H1 (cell line): ENCODE measurements at regions not wholly inside any gene's neighbourhood (a gene's known extent, or its start where the extent isn't known, plus 50 kb on each side); places are given as distances from the start of the nearest gene placed in this dataset.

ENCODE experiments used
- CTCF ChIA-PET: fragments of 300-600 bp; sonication (Branson Sonifier 250); formaldehyde crosslinking; loops from one replicate; lab custom pipeline; 2021; ENCODE audit not compliant: partially characterized antibody; lab: Charles Lee
- POLR2A ChIA-PET: fragments of 300-600 bp; sonication (Branson Sonifier 250); formaldehyde crosslinking; loops from one replicate; lab custom pipeline; 2021; ENCODE audit warnings: inconsistent platforms; ENCODE audit not compliant: partially characterized antibody; lab: Charles Lee
- DNase-seq, 2 experiments: peaks; one replicate each; pipeline versions ENCODE4 v3.0.0 to v3.0.0-alpha.2; 2010 to 2022; ENCODE audit warnings: low spot score in 2 of 2, low read depth in 1 of 2, mixed read lengths in 1 of 2
- FAIRE-seq: peaks from 2 replicates; lab custom pipeline; 2011; peaks lifted over from hg19 to GRCh38; lab: Jason Lieb, UNC
- H2AFZ ChIP-seq: 2 replicates; pipeline ENCODE4 v1.8.1; 2012; ENCODE audit warnings: low read length, inconsistent platforms
- H2AK5ac ChIP-seq: 2 replicates; pipeline ENCODE4 v1.6.1; 2013; ENCODE audit warnings: low read depth, low read length
- H2BK120ac ChIP-seq: replicated peaks from 2 replicates; pipeline ENCODE3; 2013; ENCODE audit warnings: low read depth, low read length, inconsistent platforms
- H2BK12ac ChIP-seq: 2 replicates; pipeline ENCODE4 v1.6.1; 2013; ENCODE audit warnings: low read depth, low read length
- H2BK15ac ChIP-seq: 2 replicates; pipeline ENCODE4 v1.6.1; 2013; ENCODE audit warnings: low read length
- H2BK20ac ChIP-seq: 2 replicates; pipeline ENCODE4 v1.6.1; 2013; ENCODE audit warnings: low read length
- H2BK5ac ChIP-seq: 2 replicates; pipeline ENCODE4 v1.6.1; 2013; ENCODE audit warnings: low read depth, low read length
- H3K14ac ChIP-seq: 2 replicates; pipeline ENCODE4 v1.6.1; 2013; ENCODE audit warnings: inconsistent platforms; ENCODE audit not compliant: insufficient read length
- H3K18ac ChIP-seq: 2 replicates; pipeline ENCODE4 v1.6.1; 2013; ENCODE audit warnings: low read length; ENCODE audit errors: extremely low read depth
- H3K23ac ChIP-seq: 2 replicates; pipeline ENCODE4 v1.6.1; 2013; ENCODE audit warnings: inconsistent platforms; ENCODE audit not compliant: insufficient read length
- H3K23me2 ChIP-seq: 2 replicates; pipeline ENCODE4 v1.6.1; 2013; ENCODE audit warnings: low read depth, low read length
- H3K27ac ChIP-seq: 2 replicates; pipeline ENCODE4 v1.6.1; 2011; ENCODE audit warnings: low read depth, low read length, inconsistent platforms
- H3K27me3 ChIP-seq, 4 experiments: replicated peaks in 1 of 4; 1 replicate in 1 of 4; 2 replicates in 3 of 4; pipeline versions ENCODE4 v1.6.1 to v1.8.1; 2011 to 2013; ENCODE audit warnings: low read length in 3 of 4, mild to moderate bottlenecking in 3 of 4, inconsistent platforms in 2 of 4, mixed read lengths in 2 of 4, moderate library complexity in 1 of 4; ENCODE audit not compliant: control insufficient read depth in 3 of 4, insufficient read depth in 3 of 4; ENCODE audit errors: extremely low read depth in 1 of 4
- H3K36me3 ChIP-seq, 4 experiments: 2 replicates each; pipeline versions ENCODE4 v1.6.1 to v1.8.1; 2011 to 2013; ENCODE audit warnings: mild to moderate bottlenecking in 4 of 4, low read length in 3 of 4, moderate library complexity in 2 of 4, control low read depth in 1 of 4, inconsistent platforms in 1 of 4; ENCODE audit not compliant: insufficient read depth in 4 of 4, control insufficient read depth in 2 of 4
- H3K4ac ChIP-seq: replicated peaks from 2 replicates; pipeline ENCODE3; 2013; ENCODE audit warnings: low read length, low read depth, mixed read lengths, inconsistent platforms; ENCODE audit not compliant: insufficient read length
- H3K4me1 ChIP-seq, 4 experiments: replicated peaks in 1 of 4; 1 replicate in 1 of 4; 2 replicates in 3 of 4; pipeline versions ENCODE4 v1.6.1 to v1.8.1; 2011 to 2013; ENCODE audit warnings: low read length in 3 of 4, inconsistent platforms in 2 of 4, mixed read lengths in 1 of 4; ENCODE audit not compliant: insufficient read depth in 4 of 4, control insufficient read depth in 3 of 4
- H3K4me2 ChIP-seq, 2 experiments: 2 replicates each; pipeline versions ENCODE4 v1.6.1 to v1.8.1; 2011 to 2013; ENCODE audit warnings: low read depth in 2 of 2, low read length in 2 of 2, control low read depth in 1 of 2, inconsistent platforms in 1 of 2, mild to moderate bottlenecking in 1 of 2; ENCODE audit not compliant: insufficient read depth in 1 of 2
- H3K4me3 ChIP-seq, 4 experiments: fragments of 200-600, 300-600 bp in 1 of 4; sonication (generic), shearing (Covaris generic), sonication (Bioruptor Twin) in 1 of 4; 2 replicates each; pipeline versions ENCODE4 v1.5.1 to v1.8.1; 2011 to 2016; ENCODE audit warnings: low read length in 4 of 4, low read depth in 3 of 4, control low read depth in 2 of 4, inconsistent platforms in 2 of 4, mild to moderate bottlenecking in 2 of 4, mixed read lengths in 1 of 4, moderate library complexity in 1 of 4; ENCODE audit not compliant: insufficient read depth in 2 of 4; ENCODE audit errors: extremely low read depth in 1 of 4
- H3K56ac ChIP-seq: replicated peaks from 2 replicates; pipeline ENCODE3; 2013; ENCODE audit warnings: low read depth, mild to moderate bottlenecking, mixed read lengths, low read length, inconsistent platforms; ENCODE audit not compliant: insufficient read length
- H3K79me1 ChIP-seq: 2 replicates; pipeline ENCODE4 v1.6.1; 2013; ENCODE audit warnings: low read depth, low read length, control low read depth
- H3K79me2 ChIP-seq, 2 experiments: 2 replicates each; pipeline versions ENCODE4 v1.6.1 to v1.8.1; 2012 to 2013; ENCODE audit warnings: low read length in 2 of 2, mild to moderate bottlenecking in 2 of 2, inconsistent platforms in 1 of 2; ENCODE audit not compliant: insufficient read depth in 2 of 2, control insufficient read depth in 1 of 2
- H3K9ac ChIP-seq, 4 experiments: replicated peaks in 1 of 4; 1 replicate in 1 of 4; 2 replicates in 3 of 4; pipeline versions ENCODE4 v1.6.1 to v1.8.1; 2011 to 2013; ENCODE audit warnings: low read depth in 3 of 4, low read length in 3 of 4, control low read depth in 2 of 4, mild to moderate bottlenecking in 2 of 4, moderate library complexity in 2 of 4, inconsistent platforms in 1 of 4; ENCODE audit errors: extremely low read depth in 1 of 4
- H3K9me3 ChIP-seq, 2 experiments: 2 replicates each; pipeline versions ENCODE4 v1.6.1 to v1.8.1; 2012 to 2013; ENCODE audit warnings: mild to moderate bottlenecking in 2 of 2, moderate library complexity in 2 of 2, control low read depth in 1 of 2, inconsistent platforms in 1 of 2, low read depth in 1 of 2, low read length in 1 of 2, mixed read lengths in 1 of 2; ENCODE audit not compliant: insufficient read depth in 2 of 2
- H4K20me1 ChIP-seq, 2 experiments: replicated peaks in 1 of 2; 2 replicates each; pipeline versions ENCODE3 to v1.8.1; 2011 to 2013; ENCODE audit warnings: inconsistent platforms in 2 of 2, low read length in 2 of 2, mild to moderate bottlenecking in 1 of 2; ENCODE audit not compliant: insufficient read depth in 2 of 2, control insufficient read depth in 1 of 2
- H4K5ac ChIP-seq: 2 replicates; pipeline ENCODE4 v1.6.1; 2013; ENCODE audit warnings: low read length, low read depth, mixed read lengths, inconsistent platforms; ENCODE audit not compliant: insufficient read length
- H4K8ac ChIP-seq: 2 replicates; pipeline ENCODE4 v1.8.0; 2013; ENCODE audit warnings: mild to moderate bottlenecking, moderate library complexity, low read length, inconsistent platforms; ENCODE audit not compliant: insufficient read depth; ENCODE audit errors: extremely low read depth
- H4K91ac ChIP-seq: replicated peaks from 2 replicates; pipeline ENCODE3; 2013; ENCODE audit warnings: low read length, mixed read lengths, inconsistent platforms; ENCODE audit not compliant: insufficient read length
- ASH2L ChIP-seq: fragments of 200-600, 300-600 bp; sonication (generic); IDR thresholded peaks from one replicate; pipeline ENCODE4 v1.7.1; 2017; ENCODE audit warnings: low read length
- CHD1 ChIP-seq: IDR thresholded peaks from 2 replicates; pipeline ENCODE4 v1.6.1; 2012; ENCODE audit warnings: low read depth, low read length, improper control_type of control experiment
- CTBP2 ChIP-seq: IDR thresholded peaks from 2 replicates; pipeline ENCODE4 v1.7.0; 2011; ENCODE audit warnings: borderline replicate concordance, mild to moderate bottlenecking, moderate library complexity, mixed read lengths, low read length; ENCODE audit not compliant: insufficient read depth, insufficient read length
- CTCF ChIP-seq, 3 experiments: IDR thresholded peaks; 1 replicate in 2 of 3; 2 replicates in 1 of 3; pipeline versions ENCODE4 v1.5.1 to v1.6.1; 2011; ENCODE audit warnings: low read length in 3 of 3, mild to moderate bottlenecking in 3 of 3, inconsistent platforms in 2 of 3, low read depth in 1 of 3, moderate library complexity in 1 of 3; ENCODE audit not compliant: insufficient read depth in 1 of 3; ENCODE audit errors: control extremely low read depth in 1 of 3
- FOSL1 ChIP-seq: IDR thresholded peaks from 2 replicates; pipeline ENCODE4 v1.6.1; 2011; ENCODE audit warnings: mild to moderate bottlenecking, low read depth, low read length, moderate library complexity; ENCODE audit not compliant: insufficient read depth
- JUN ChIP-seq: IDR thresholded peaks from 2 replicates; pipeline ENCODE4 v1.6.1; 2011; ENCODE audit warnings: low read depth, mild to moderate bottlenecking, improper control_type of control experiment, low read length
- RBBP5 ChIP-seq: IDR thresholded peaks from 2 replicates; pipeline ENCODE4 v1.7.1; 2012; ENCODE audit warnings: low read depth, mild to moderate bottlenecking, inconsistent platforms, low read length, moderate library complexity, borderline replicate concordance
- RNF2 ChIP-seq: fragments of 200-900, 300-1000 bp; sonication (generic); IDR thresholded peaks from 2 replicates; pipeline ENCODE4 v1.7.1; 2016; ENCODE audit warnings: borderline replicate concordance, low read depth, mild to moderate bottlenecking, antibody characterized with exemption, low read length; ENCODE audit not compliant: poor library complexity, severe bottlenecking; ENCODE audit errors: missing control alignments
- SP1 ChIP-seq: IDR thresholded peaks from 2 replicates; pipeline ENCODE4 v1.6.1; 2011; ENCODE audit warnings: low read depth, low read length
- TAF7 ChIP-seq: optimal IDR thresholded peaks from 2 replicates; pipeline ENCODE3; 2011; ENCODE audit warnings: low read depth, mild to moderate bottlenecking, inconsistent platforms, low read length, moderate library complexity, borderline replicate concordance
- TBP ChIP-seq: IDR thresholded peaks from 2 replicates; pipeline ENCODE4 v1.6.1; 2011; ENCODE audit warnings: low read depth, low read length, improper control_type of control experiment
- YY1 ChIP-seq: IDR thresholded peaks from 2 replicates; pipeline ENCODE4 v1.6.1; 2011; ENCODE audit warnings: low read depth, mild to moderate bottlenecking, low read length
- WGBS, 2 experiments: shearing (Covaris generic) in 1 of 2; methylation state at CpG; one replicate each; pipeline versions ENCODE4 v1.1.6 to v1.1.7; 2013 to 2015; ENCODE audit warnings: low lambda C conversion rate in 2 of 2, mixed read lengths in 2 of 2, inconsistent platforms in 1 of 2, low coverage in 1 of 2, missing lambda C conversion rate in 1 of 2; ENCODE audit not compliant: insufficient replicate concordance in 2 of 2, insufficient coverage in 1 of 2, insufficient read length in 1 of 2; ENCODE audit errors: extremely low coverage in 1 of 2, missing lambda C conversion rate in 1 of 2; 5-methylcytosine and 5-hydroxymethylcytosine counted together

GRCh38 chr10:37640301-37640700, 217.1 kb downstream of the ZNF248 start:
- Histone ChIP-seq H3K79me1 (no peaks in the 10 kb centered on the region), H2BK120ac (no peak overlapping the region), H3K79me2 (no peaks in the 10 kb centered on the region), H2BK15ac (no peak overlapping the region), H3K4ac (no peak overlapping the region), H4K5ac (no peak overlapping the region), H3K56ac (no peak overlapping the region), H3K27ac (no peak overlapping the region), H2BK5ac (no peak overlapping the region), H3K23me2 (no peaks in the 10 kb centered on the region), H3K4me3 (no peak overlapping the region), H2BK20ac (no peak overlapping the region), H3K4me2 (no peak overlapping the region), H3K14ac (no peak overlapping the region), H2AFZ (no peak overlapping the region), H3K9ac (no peak overlapping the region), H2BK12ac (no peak overlapping the region), H3K36me3 (no peaks in the 10 kb centered on the region), H4K8ac (no peak overlapping the region), H3K9me3 (peaks cover 53 to 73% of the 10 kb centered on the region in 2 experiments), H4K91ac (no peak overlapping the region), H3K27me3 (no peaks in the 10 kb centered on the region), H2AK5ac (no peak overlapping the region), H4K20me1 (no peaks in the 10 kb centered on the region), H3K23ac (no peak overlapping the region), H3K18ac (no peak overlapping the region), H3K4me1 (no peaks in the 10 kb centered on the region)
- no peak for FAIRE-seq
- TF ChIP-seq TAF7 (no peak), JUN (no peak), CTCF (IDR thresholded peaks at IDR 0.05; ENCODE audit: control extremely low read depth in 1 of 3, insufficient read depth in 1 of 3, low read depth in 1 of 3, low read length in 3 of 3) (no peak), CHD1 (no peak), SP1 (no peak), FOSL1 (no peak), YY1 (no peak), CTBP2 (no peak), TBP (no peak), RNF2 (no peak), ASH2L (no peak), RBBP5 (no peak)
- WGBS, 2 experiments = 73% methylated on average over 3 of the region's 8 CpGs; no CpG with 5 or more reads in 1 of the 2 experiments
- ChIA-PET POLR2A (no interaction called here), CTCF (no interaction called here)
- no peak for DNase-seq
